ENCODE measurements at regions not wholly inside any gene's neighbourhood (a gene's known extent, or its start where the extent isn't known, plus 50 kb on each side); places are given as distances from the start of the nearest gene placed in this dataset.
"Not testable (repeated sequence)": the region's sequence is repeated elsewhere in the genome, so short reads cannot be mapped to it uniquely, and the experiment has no call there.

DNA sequence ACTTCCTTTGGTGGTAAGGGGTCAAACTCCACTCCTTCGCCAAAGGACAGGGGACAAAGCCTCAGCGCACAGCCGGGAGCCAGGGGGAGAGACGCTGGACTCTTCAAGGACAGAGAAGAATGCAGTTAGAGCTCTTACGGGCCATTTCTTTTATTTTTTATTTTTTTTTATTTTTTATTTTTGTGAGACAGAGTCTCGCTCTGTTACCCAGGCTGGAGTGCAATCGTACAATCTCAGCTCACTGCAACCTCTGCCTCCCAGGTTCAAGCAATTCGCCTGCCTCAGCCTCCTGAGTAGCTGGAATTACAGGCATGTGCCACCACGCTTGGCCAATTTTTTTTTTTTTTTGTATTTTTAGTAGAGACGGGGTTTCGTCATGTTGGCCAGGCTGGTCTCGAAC, 93.2 kb upstream of the RPH3AL start, which contains the start of gene RFLNB:
Gene RFLNB (minus strand): TSS at position 101 of the 400 bp plus-strand sequence.
- DNase-seq, result not testable (repeated sequence)

DNA sequence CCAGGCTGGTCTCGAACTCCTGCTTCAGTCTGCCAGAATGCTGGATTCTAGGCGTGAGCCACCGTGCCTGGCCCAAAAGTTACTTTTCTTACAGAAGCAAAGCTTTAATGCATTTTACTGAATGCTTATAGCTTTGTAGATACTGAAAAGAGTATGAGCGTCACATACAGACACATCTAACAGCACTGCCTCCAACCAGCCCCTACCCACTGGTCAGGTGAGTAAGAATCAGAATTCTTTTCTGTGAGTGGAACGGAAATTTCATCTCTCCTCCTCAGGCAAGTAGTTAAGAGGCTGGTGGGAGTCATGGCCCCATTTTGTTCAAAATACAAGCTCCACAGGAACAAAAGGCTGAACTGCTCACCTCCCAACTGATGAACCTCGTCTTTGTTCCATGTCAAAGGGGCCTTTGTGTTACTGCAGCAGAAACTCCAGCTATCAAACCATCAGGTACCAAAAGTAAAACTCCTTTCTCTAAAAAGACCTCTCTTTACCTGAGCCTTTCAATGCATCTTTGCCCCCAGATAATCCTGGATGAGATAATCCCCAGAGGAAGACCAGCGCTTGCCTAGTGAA, 92.4 kb upstream of the RPH3AL start:
- no peak for DNase-seq

DNA sequence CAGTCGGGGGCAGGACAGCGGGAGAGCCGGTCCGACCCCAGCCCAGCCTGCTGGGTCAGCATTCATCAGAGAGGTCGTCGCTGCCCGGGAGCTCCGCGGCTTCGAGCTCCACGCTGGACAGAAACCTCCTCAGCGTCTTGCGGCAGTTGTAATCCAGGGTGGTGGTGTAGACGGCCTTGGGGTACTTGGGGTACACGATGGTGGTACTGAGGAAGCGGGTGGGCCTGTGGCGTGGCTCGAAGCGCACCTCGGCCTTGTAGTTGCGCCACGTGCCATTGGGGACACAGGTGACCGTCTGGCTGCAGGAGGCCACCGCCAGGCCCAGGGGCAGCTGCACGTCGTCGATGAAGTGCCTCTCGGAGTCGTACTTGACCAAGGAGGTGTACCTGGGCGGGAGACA, 90.5 kb upstream of the RPH3AL start:
- no peak for DNase-seq

DNA sequence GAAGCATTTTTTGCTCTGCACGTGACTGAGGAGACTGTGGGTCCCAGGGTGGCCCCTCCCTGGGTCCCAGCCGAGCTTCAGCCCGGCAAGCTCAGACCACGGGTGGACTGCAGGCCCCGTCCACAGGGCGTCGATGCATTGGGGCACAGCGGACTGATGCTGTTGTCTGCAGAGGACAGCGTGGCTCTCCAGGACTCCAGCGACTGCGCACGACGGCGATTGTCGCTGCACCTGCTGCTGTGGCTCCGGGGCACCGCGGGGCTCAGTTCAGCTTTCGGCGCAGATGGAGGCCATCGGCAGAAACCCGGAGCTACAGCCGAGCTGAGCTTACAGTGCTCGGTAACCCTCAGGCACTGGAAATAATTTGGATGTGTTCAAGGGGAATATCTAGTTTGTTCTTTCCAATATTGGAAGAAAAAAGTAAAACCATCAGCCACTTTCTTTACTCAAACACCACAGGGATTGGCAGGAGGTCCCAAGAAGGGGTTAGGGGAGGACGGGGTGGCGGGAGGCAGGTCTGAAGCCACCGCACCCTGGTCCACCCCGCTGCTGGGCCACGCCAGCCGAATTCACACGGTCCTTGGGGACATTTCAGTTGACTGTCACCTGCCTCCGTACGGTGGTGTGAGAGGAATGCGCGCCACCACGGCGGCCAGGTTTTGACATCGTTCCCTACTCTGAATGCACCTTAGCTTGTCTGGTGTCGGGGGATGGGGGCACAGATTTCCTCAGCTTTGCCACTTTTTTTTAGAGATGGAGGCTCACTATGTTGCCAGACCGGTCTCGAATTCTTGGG, 88.7 kb upstream of the RPH3AL start:
- no peak for DNase-seq

DNA sequence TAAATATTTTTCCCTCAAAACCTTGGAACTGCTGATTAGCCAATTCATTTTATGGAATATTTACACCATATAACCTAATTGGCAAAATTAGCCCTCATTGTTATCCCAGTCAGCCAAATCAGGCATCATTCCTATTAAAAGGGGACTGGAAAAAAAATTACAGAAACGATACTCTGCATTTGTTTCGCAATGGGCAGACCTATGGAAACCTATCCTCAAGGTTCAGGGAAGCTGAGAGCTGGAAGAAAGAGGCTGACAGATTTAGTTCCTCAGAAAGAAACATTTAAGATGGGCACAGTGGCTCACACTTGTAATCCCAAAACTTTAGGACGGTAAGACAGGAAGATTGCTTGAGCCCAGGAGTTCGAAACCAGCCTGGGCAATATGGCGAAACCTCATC, 85.6 kb upstream of the RPH3AL start:
- DNase-seq, result no peak

DNA sequence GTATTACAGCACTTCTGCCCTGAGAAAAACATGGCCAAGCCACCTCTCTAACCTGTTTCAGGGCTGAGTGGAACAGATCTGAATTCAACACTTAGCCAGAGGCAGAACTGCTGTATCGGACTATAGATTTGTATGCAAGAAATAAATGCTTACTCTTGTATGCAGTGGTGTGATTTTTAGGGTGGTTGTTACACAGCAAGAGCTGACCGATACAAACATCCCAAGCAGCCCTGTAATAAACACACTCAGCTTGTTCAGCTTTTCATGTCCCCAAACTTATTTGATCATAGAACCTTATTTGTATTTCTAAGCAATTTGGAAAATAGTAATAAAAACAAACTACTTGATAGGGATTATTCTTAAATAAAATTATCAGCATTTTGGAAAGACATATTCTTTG, 84.9 kb upstream of the RPH3AL start:
- no peak for DNase-seq

DNA sequence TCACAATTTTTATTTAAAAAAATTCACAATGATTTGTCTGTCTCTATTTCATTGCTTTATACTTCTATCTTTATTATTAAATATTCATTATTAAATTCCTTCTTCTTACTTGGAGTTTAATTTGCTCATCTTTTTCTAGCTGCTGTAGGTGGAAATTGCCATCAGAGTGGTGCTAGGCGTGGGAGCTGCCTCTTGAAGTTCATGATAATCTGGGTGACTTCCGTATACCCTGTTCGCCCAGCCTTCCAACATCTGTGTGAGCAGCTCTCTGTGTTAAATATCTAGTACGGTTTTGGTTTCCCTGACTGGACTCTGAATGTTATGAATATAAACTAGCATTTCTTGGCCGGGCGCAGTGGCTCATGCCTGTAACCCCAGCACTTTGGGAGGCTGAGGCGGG, 84.0 kb upstream of the RPH3AL start:
- DNase-seq, result no peak

DNA sequence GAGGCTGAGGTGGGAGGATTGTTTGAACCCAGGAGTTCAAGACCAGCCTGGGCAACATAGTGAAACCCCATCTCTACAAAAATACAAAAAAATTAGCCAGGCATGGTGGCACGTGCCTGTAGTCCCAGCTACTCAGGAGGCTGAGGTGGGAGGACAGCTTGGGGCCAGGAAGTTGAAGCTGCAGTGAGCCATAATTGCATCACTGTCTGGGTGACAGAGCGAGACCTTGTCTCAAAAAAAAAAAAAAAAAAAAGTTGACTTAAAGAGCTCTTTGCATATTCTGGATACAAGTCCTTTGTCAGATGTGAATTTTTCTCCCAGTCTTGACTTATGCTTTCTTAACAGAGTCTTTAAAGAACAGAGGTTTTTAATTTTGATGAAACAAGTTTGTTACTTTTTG, 79.9 kb upstream of the RPH3AL start:
- DNase-seq, result not testable (repeated sequence)

DNA sequence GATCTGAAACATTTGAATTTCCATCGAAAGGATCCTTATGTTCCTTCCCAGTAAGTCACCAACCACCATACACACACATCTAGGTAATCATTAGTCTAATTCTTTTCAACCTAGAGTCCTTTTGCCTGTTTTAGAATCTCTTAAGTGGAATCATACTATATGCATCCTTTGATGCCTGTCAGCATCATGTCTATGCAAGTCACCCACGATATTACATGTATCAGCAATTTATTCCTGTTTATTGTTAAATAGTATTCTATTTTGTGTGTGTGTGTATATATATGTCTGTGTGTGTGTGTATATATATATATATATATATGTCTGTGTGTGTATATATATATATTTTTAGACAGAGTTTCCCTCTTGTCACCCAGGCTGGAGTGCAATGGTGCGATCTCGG, 78.9 kb upstream of the RPH3AL start:
- DNase-seq, result no peak

DNA sequence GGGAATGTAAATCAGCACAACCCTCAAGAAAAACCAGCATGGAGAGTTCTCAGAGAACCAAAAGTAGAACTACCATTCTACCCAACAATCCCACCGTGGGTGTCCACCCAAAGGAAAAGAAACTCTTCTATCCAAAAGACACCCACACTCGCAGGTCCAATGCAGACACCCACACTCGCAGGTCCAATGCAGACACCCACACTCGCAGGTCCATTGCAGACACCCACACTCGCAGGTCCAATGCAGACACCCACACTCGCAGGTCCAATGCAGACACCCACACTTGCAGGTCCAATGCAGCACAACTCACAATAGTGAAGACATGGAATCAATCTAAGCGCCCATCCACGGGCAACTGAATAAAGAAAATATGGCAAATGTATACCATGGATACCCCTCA, 77.0 kb upstream of the RPH3AL start:
- DNase-seq, result no peak

DNA sequence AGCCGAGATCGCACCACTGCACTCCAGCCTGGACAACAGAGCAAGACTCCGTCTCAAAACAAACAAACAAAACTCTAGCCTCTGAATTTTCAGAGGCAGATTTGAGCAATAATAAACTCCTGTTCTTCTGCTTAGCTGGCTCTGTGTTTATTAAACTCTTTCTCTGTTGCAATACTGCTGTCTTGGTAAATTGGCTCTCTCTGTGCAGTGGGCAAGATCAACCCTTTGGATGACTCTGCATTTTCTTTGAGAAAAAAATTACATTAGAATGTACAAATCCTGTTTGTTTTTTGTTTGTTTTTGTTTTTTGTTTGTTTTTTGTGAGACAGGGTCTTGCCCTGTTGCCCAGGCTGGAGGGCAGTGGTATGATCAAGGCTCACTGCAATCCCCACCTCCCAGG, 75.8 kb upstream of the RPH3AL start:
- no peak for DNase-seq

DNA sequence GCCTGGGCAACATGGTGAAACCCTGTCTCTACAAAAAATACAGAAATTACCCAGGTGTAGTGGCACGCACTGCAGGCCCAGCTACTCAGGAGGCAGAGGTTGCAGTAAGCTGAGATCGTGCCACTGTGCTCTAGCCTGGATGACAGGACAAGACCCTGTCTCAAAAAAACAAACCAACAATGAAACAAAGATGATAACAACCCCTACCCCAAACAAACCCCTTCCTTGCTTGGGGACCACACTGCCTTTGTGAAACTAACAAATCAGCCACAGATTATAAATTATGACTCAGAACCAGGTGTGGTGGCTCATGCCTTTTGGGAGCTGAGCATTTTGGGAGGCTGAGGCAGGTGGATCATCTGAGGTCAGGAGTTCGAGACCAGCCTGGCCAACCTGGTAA, 75.3 kb upstream of the RPH3AL start:
- no peak for DNase-seq

DNA sequence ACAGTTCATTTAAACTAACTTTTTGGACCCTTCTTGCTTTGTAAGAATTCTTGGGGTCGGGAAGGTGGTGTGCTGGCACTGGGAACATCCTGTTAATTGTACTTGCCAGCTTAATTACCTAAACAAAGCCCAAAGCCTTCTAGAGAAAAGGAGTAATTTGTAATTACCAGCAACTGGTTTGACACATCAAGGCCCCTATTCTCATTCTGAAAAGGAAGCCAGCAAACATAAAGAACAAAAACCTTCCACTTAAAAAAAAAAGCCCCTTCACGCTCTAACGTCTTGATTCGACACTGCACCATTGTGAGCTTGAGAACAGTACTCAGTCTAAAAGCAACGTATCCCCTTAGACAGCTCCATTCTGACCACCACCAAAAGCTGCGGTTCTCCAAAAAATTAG, 74.7 kb upstream of the RPH3AL start:
- DNase-seq, result no peak

DNA sequence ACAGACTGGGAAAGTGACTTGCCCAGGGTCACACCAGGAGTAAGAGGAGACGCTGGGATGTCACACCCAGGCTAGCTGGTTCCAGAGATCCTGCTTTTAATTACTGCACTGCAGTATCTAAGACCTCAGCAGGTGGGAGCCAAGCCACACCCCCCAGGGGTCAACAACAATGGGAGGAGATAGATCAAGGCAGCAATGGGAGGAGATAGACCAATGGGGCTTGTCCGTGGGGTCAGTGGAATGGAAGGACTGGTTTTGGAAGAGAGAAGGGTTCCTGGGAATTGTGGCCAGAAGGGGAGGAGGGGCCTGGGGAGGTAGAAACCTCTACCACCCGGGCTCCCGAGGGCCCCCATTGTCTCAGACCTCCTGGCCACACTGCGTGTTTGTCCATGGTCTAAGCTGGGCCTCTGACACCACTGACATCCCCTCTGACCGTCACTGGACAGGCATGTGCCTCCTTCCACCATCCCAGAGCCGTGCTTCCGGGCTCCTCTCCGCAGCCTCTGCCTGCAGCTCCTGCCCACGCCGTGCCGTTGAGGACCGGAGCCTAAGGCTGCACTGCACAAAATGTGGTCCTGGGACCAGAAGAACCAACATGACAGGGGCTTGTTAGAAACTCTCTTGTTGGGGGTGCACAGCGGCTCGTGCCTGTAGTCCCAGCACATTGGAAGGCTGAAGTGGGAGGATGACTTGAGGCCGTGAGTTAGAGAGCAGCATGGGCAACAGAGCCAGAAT, 69.8 kb upstream of the RPH3AL start:
- DNase-seq, result no peak

DNA sequence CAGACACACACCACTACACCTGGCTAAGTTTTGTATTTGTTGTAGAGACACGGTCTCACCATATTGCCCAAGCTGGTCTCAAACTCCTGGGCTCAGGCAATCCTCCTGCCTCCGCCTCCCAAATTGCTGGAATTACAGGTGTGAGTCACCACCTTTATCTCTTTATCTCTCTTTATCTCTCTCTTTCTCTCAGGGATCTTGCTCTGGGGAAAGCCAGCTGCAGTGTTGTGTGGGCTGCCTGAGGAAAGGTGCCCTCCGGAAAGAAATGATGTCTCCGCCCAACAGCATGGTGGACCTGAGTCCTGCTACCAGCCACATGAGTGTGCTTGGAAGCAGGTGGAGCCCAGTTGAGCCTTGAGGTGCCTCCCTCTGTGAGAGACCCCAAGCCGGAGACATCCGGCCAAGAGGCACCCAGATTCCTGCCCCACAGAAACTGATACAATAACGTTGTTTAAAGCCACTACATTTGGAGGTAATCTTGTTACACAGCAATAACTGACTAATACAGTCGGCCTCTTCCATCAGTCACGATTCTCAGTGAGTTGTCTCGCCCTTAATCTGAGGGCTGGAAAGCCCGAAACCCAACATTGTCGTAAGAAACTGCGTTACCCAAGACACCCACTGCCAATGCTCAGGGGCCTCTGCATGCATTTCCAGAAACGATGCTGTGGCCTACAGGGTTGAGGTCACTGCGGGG, 68.0 kb upstream of the RPH3AL start:
- no peak for DNase-seq

DNA sequence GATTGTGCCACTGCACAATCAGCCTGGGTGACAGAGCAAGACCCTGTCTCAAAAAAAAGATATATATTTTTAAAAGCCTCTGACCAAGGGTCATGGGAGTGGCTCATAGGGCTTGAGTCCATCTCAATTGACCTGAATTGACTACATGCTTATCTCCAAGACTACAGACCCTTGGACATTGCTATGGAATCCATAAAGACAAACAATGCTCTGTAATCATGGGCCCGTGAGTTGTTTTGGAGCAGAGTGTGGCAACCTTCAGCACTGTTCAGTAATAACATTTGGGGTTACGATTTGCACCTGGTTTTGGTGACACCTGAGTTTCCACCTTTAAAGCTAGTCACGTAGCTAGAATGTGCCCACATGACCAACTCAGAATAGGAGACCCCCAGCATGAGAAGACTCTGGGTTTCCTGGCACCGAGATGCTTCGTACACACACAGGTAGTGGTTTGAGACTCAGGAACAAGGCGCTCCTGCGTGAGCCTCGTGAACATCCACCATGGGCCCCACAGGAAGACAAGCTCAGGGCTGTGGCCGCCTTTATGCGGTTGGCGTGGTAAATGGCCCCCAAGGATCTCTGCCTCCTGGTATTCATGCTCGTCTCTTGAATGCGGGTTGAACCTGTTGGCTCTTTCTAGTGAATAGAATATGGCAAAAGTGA, 66.6 kb upstream of the RPH3AL start:
- peak; percentile 57 for DNase-seq

DNA sequence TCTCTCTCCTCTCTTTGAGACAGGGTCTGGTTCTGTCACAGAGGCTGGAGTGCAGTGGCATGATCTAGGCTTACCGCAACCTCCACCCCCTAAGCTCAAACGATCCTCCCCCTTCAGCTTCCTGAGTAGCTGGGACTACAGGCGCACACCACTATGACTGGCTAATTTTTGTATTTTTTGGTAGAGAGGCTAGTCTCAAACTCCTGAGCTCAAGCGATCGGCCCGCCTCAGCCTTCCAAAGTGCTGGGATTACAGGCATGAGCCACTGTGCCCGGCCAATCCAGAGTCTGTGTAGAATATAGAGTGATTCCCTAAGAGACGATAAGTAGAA, 65.8 kb upstream of the RPH3AL start:
- peak; percentile 65 for DNase-seq

DNA sequence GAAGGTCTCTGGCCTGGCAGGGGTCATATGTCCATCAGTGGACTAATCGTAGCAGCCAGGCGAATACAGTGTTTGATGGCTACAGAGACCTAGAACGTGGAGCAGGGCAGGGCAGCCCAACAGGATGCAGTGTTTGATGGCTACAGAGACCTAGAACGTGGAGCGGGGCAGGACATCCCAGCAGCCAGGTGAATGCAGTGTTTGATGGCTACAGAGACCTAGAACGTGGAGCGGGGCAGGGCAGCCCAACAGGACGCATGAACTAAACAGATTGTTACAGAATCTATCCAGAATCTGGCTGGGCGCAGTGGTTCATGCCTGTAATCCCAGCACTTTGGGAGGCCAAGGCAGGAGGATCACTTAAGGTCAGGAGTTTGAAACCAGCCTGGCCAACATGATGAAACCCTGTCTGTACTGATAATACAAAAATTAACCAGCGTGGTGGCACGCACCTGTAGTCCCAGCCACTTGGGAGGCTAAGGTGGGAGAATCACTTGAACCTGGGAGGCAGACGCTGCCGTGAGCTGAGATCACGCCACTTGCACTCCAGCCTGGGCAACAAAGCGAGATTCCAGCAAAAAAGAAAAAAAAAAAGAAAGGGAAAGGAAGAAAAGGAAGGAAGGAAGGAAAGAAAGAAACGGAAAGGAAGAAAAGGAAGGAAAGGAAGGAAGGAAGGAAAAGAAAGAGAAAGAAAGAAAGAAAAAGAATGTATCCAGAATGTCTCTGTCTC, 65.2 kb upstream of the RPH3AL start:
- DNase-seq, result no peak

DNA sequence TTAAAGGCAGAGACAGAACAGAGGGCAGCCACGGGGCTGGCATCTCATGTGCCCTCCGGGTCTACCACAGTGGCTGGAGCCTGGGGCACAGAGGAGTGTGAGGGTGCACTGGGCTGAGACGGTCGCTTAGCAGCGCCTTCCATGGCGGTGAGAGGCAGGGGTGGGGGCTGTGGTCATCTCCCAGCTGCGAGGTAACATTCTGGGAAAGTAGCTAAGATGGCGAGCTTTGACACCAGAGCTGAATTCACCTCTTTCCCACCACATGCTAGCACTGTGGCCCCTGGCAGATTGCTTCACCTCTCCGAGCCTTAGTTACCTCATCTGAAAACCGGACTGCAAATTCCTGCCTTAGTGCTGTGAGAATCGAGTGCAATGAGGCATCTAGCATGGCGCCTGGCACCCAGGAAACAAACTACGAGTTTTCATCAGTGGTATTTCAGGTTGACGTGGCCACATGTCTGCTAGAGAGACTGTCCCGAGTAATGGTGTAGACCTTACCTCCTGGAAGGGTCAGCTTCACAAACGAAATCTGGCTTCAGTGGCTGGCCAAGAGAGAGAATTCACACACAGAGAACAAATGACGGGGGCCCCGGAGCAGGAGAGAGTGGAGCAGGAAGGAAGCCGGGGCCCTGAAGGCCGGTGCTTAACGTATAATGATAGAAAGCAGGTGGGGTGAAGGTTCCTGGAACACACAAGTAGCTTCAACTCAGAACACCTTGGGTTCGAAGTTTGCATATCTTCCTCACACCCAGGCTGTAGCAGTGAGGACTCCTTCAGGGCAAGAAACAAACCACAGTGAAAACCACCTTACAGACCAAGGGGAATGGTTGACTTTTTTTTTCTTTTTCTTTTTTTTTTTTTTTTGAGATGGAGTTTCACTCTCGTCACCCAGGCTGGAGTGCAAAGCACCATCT, 63.9 kb upstream of the RPH3AL start:
- peak; percentile 74 for DNase-seq

DNA sequence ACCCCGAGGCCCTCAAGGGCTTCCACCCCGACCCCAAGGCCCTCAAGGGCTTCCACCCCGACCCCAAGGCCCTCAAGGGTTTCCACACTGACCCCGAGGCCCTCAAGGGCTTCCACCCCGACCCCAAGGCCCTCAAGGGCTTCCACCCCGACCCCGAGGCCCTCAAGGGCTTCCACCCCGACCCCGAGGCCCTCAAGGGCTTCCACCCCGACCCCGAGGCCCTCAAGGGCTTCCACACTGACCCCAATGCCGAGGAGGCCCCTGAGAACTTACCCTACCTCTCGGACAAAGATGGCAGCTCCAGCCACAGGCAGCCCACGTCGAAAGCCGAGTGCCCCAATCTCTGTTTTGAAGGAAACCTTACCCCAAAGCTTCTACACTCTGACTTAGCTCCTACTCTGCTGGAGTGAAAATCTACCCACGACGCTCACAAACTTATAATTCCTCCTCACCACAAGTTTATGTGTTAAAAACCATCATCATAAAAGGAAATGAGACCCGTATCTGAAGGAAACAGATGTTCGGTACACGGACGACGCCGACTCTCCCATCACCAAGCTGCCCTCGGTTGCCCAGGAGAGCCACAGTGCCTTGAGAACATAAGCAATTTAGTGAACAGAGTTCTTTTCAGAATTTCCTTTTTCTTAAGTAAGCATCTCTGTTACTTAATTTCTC, 61.2 kb upstream of the RPH3AL start:
- DNase-seq, result no peak

DNA sequence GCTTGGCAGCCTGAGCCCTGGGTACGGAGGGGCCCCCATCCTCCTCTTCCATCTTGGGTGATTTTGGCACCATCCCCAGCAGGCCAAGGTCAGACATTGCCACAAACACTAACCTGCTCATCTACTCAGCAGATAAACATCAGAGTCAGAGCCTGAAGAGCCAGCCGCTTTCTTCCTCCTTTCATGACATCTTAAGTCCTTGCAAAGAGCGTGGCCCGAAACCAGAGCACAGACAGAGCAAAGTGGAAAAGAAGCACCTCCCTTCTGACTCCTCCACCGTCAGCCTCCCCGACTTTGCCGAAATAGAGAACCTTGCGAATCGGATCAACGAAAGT, 60.4 kb upstream of the RPH3AL start:
- DNase-seq, result peak; percentile 29
